Liver (tissue), 8 donors: ENCODE measurements at regions not wholly inside any gene's neighbourhood (a gene's known extent, or its start where the extent isn't known, plus 50 kb on each side); places are given as distances from the start of the nearest gene placed in this dataset.

Experiments used
- DNase-seq: peaks from one replicate; pipeline ENCODE4 v3.0.0-alpha.2; 2017; ENCODE audit warnings: low spot score
- H3K27ac ChIP-seq, 2 donors: one replicate each; pipeline ENCODE4 v1.7.0; 2013; ENCODE audit warnings: inconsistent platforms in 2 of 2, low read length in 2 of 2, control low read depth in 1 of 2, low read depth in 1 of 2, mild to moderate bottlenecking in 1 of 2
- H3K27me3 ChIP-seq, 4 donors: one replicate each; pipeline versions ENCODE4 v1.6.1 to v1.7.0; 2013; ENCODE audit warnings: low read length in 3 of 4, inconsistent platforms in 1 of 4, mild to moderate bottlenecking in 1 of 4, moderate library complexity in 1 of 4; ENCODE audit not compliant: control insufficient read depth in 4 of 4, insufficient read depth in 4 of 4
- H3K36me3 ChIP-seq, 4 donors: one replicate each; pipeline versions ENCODE4 v1.6.1 to v1.7.0; 2013; ENCODE audit warnings: low read length in 3 of 4, mild to moderate bottlenecking in 3 of 4, low read depth in 1 of 4, moderate library complexity in 1 of 4; ENCODE audit not compliant: control insufficient read depth in 4 of 4, insufficient read depth in 3 of 4
- H3K4me1 ChIP-seq, 4 donors: one replicate each; pipeline versions ENCODE4 v1.6.1 to v1.7.0; 2013; ENCODE audit warnings: low read length in 3 of 4, mild to moderate bottlenecking in 3 of 4, moderate library complexity in 1 of 4; ENCODE audit not compliant: control insufficient read depth in 4 of 4, insufficient read depth in 4 of 4
- H3K4me3 ChIP-seq, 3 donors: one replicate each; pipeline versions ENCODE4 v1.6.1 to v1.7.0; 2013; ENCODE audit warnings: low read length in 3 of 3, control low read depth in 1 of 3, low read depth in 1 of 3, mild to moderate bottlenecking in 1 of 3
- H3K9ac ChIP-seq, 2 donors: one replicate each; pipeline ENCODE4 v1.7.0; 2013; ENCODE audit warnings: low read length in 2 of 2, mild to moderate bottlenecking in 2 of 2, moderate library complexity in 2 of 2, control low read depth in 1 of 2, low read depth in 1 of 2
- H3K9me3 ChIP-seq, 4 donors: one replicate each; pipeline versions ENCODE4 v1.6.1 to v1.7.0; 2013; ENCODE audit warnings: low read length in 3 of 4; ENCODE audit not compliant: control insufficient read depth in 4 of 4
- FOXA1 ChIP-seq: IDR thresholded peaks from 2 replicates; pipeline ENCODE4 v1.6.1; 2016; ENCODE audit warnings: antibody characterized with exemption
- FOXA2 ChIP-seq: IDR thresholded peaks from 2 replicates; pipeline ENCODE4 v1.6.1; 2016; ENCODE audit warnings: antibody characterized with exemption
- GABPA ChIP-seq, 2 donors: IDR thresholded peaks in 1 of 2; conservative IDR thresholded peaks in 1 of 2; 2 replicates each; pipeline ENCODE4 v1.6.1; 2016; ENCODE audit warnings: antibody characterized with exemption in 2 of 2, mild to moderate bottlenecking in 1 of 2, moderate library complexity in 1 of 2
- HNF4G ChIP-seq: IDR thresholded peaks from 2 replicates; pipeline ENCODE4 v1.6.1; 2016; ENCODE audit warnings: antibody characterized with exemption
- JUND ChIP-seq, 2 donors: IDR thresholded peaks; 2 replicates each; pipeline ENCODE4 v1.6.1; 2016; ENCODE audit warnings: antibody characterized with exemption in 2 of 2
- NR2F2 ChIP-seq: IDR thresholded peaks from 2 replicates; pipeline ENCODE4 v1.6.1; 2016; ENCODE audit warnings: antibody characterized with exemption
- RAD21 ChIP-seq, 2 donors: IDR thresholded peaks; 2 replicates each; pipeline ENCODE4 v1.6.1; 2016; ENCODE audit warnings: antibody characterized with exemption in 2 of 2, mild to moderate bottlenecking in 2 of 2
- TAF1 ChIP-seq: conservative IDR thresholded peaks from 2 replicates; pipeline ENCODE4 v1.6.1; 2016; ENCODE audit warnings: antibody characterized with exemption, mild to moderate bottlenecking
- WGBS: extraction: QIAGEN DNeasy Blood & Tissue Kit; methylation state at CpG from one replicate; pipeline ENCODE4 v1.1.7; 2013; 5-methylcytosine and 5-hydroxymethylcytosine counted together
- TF ChIP-seq, protein P1 (sequence below): fragments of 150-350 bp; IDR thresholded peaks from 2 replicates; pipeline ENCODE4 v1.5.1; 2017; ENCODE audit warnings: improper control_type of control experiment, low read depth, low read length; ENCODE audit not compliant: missing input control
- TF ChIP-seq, protein P2 (sequence below): IDR thresholded peaks from 2 replicates; pipeline ENCODE4 v1.6.1; 2016; ENCODE audit warnings: antibody characterized with exemption, mild to moderate bottlenecking
- TF ChIP-seq, protein P3 (sequence below): IDR thresholded peaks from 2 replicates; pipeline ENCODE4 v1.6.1; 2016; ENCODE audit warnings: antibody characterized with exemption
- TF ChIP-seq, protein P4 (sequence below): IDR thresholded peaks from 2 replicates; pipeline ENCODE4 v1.6.1; 2016; ENCODE audit warnings: antibody characterized with exemption
- TF ChIP-seq, protein P5 (sequence below): IDR thresholded peaks from 2 replicates; pipeline ENCODE4 v1.6.1; 2016; ENCODE audit warnings: antibody characterized with exemption
- donor health status: healthy.
- donor health status: healthy.
- donor health status: healthy.
- donor health status: healthy.
- donor health status: healthy.

DNA sequence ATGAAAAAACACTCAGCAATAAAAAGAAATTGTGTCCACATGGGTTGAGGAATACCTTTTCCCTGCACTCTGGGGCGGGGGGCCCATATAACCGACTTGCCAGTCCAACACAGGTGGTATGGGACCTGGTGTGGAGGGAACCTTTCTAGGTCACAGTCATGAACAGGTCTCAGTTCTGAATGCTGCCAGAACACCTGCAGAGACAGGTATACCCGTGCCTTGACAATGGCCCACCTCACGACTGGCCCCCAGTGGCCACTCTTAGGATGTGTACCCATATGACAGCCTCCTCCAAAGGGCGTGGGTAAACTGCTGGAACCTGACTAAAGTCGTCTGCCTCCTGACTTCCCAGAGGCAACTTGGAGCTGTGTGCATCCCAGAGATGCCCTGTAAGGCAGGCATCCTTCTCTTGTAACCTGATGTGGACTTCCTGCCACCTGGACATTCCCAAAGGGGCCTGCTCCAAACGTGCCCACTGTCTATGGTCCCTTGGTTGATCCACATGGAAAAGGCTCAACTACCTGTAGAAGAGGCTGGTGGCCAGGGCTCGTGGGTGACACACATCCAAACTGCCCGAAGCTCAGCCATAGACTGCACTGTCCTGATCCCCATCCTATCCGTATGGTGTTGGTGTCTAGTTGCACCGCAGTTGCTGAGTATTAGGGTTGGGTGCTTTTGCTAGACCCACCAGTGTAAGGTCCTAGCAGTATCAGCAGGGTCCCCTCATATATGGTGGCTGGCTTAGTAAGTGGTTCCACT is 859.3 kb downstream of the BRD1 start:
- DNase-seq = peak; percentile 38
- 36% methylated on average over 11 of the region's 11 CpGs for WGBS
- Histone ChIP-seq H3K36me3 (no peaks in the 10 kb centered on the region), H3K9me3 (no peaks in the 10 kb centered on the region), H3K4me1 (no peaks in the 10 kb centered on the region), H3K27me3 (peaks cover 0 to 3% (median under 1%) of the 10 kb centered on the region in 4 donors), H3K9ac (no peak overlapping the region), H3K27ac (no peak overlapping the region), H3K4me3 (no peak overlapping the region)
- TF ChIP-seq HNF4G (no peak), RAD21 (IDR thresholded peaks at IDR 0.05) (peak in 1 of 2 donors; percentile 43)
- TF ChIP-seq, protein P1, sequence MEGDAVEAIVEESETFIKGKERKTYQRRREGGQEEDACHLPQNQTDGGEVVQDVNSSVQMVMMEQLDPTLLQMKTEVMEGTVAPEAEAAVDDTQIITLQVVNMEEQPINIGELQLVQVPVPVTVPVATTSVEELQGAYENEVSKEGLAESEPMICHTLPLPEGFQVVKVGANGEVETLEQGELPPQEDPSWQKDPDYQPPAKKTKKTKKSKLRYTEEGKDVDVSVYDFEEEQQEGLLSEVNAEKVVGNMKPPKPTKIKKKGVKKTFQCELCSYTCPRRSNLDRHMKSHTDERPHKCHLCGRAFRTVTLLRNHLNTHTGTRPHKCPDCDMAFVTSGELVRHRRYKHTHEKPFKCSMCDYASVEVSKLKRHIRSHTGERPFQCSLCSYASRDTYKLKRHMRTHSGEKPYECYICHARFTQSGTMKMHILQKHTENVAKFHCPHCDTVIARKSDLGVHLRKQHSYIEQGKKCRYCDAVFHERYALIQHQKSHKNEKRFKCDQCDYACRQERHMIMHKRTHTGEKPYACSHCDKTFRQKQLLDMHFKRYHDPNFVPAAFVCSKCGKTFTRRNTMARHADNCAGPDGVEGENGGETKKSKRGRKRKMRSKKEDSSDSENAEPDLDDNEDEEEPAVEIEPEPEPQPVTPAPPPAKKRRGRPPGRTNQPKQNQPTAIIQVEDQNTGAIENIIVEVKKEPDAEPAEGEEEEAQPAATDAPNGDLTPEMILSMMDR = peak; percentile 20
- TF ChIP-seq, protein P2, sequence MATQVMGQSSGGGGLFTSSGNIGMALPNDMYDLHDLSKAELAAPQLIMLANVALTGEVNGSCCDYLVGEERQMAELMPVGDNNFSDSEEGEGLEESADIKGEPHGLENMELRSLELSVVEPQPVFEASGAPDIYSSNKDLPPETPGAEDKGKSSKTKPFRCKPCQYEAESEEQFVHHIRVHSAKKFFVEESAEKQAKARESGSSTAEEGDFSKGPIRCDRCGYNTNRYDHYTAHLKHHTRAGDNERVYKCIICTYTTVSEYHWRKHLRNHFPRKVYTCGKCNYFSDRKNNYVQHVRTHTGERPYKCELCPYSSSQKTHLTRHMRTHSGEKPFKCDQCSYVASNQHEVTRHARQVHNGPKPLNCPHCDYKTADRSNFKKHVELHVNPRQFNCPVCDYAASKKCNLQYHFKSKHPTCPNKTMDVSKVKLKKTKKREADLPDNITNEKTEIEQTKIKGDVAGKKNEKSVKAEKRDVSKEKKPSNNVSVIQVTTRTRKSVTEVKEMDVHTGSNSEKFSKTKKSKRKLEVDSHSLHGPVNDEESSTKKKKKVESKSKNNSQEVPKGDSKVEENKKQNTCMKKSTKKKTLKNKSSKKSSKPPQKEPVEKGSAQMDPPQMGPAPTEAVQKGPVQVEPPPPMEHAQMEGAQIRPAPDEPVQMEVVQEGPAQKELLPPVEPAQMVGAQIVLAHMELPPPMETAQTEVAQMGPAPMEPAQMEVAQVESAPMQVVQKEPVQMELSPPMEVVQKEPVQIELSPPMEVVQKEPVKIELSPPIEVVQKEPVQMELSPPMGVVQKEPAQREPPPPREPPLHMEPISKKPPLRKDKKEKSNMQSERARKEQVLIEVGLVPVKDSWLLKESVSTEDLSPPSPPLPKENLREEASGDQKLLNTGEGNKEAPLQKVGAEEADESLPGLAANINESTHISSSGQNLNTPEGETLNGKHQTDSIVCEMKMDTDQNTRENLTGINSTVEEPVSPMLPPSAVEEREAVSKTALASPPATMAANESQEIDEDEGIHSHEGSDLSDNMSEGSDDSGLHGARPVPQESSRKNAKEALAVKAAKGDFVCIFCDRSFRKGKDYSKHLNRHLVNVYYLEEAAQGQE = no peak
- TF ChIP-seq, protein P3, sequence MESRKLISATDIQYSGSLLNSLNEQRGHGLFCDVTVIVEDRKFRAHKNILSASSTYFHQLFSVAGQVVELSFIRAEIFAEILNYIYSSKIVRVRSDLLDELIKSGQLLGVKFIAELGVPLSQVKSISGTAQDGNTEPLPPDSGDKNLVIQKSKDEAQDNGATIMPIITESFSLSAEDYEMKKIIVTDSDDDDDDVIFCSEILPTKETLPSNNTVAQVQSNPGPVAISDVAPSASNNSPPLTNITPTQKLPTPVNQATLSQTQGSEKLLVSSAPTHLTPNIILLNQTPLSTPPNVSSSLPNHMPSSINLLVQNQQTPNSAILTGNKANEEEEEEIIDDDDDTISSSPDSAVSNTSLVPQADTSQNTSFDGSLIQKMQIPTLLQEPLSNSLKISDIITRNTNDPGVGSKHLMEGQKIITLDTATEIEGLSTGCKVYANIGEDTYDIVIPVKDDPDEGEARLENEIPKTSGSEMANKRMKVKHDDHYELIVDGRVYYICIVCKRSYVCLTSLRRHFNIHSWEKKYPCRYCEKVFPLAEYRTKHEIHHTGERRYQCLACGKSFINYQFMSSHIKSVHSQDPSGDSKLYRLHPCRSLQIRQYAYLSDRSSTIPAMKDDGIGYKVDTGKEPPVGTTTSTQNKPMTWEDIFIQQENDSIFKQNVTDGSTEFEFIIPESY = no peak
- TF ChIP-seq, protein P4, sequence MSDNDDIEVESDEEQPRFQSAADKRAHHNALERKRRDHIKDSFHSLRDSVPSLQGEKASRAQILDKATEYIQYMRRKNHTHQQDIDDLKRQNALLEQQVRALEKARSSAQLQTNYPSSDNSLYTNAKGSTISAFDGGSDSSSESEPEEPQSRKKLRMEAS = no peak

DNA sequence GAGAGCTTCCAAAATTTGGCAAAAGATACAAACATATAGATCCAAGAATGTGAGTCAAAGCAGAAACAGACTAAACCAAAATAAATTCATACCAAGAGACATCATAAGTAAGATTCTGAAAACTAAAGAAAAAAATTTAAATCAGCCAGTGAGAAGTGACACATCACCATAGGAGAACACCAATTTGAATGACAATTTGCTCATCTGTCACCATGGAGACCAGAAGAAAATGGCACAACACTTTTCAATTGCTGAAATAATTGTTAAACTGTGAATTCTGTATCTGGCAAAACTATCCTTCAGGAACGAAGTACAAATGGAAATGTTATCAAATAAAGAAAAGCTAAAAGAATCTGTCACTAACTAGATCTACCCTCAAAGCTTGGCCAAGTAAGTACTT is 864.3 kb downstream of the BRD1 start:
- Histone ChIP-seq H3K4me1 (no peaks in the 10 kb centered on the region), H3K27me3 (peaks cover 0 to 10% (median 0%) of the 10 kb centered on the region in 4 donors), H3K4me3 (no peak overlapping the region), H3K27ac (no peak overlapping the region), H3K9me3 (no peaks in the 10 kb centered on the region), H3K36me3 (no peaks in the 10 kb centered on the region), H3K9ac (no peak overlapping the region)
- DNase-seq = no peak
- TF ChIP-seq FOXA1 = no peak
- TF ChIP-seq HNF4G = no peak
- TF ChIP-seq NR2F2 = no peak
- TF ChIP-seq, protein P5, sequence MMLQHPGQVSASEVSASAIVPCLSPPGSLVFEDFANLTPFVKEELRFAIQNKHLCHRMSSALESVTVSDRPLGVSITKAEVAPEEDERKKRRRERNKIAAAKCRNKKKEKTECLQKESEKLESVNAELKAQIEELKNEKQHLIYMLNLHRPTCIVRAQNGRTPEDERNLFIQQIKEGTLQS = no peak
- TF ChIP-seq TAF1 = no peak
- TF ChIP-seq, protein P1 = no peak
- TF ChIP-seq GABPA (IDR thresholded peaks at IDR 0.05 in 1 of 2, conservative IDR thresholded peaks at IDR 0.05 in 1 of 2) = no peak
- TF ChIP-seq, protein P2 = no peak
- no peak for TF ChIP-seq FOXA2
- TF ChIP-seq JUND (IDR thresholded peaks at IDR 0.05) = no peak
- WGBS = 51% methylated on average over 1 of the region's 1 CpG
